Stomach (tissue), 8 donors: ENCODE measurements at regions not wholly inside any gene's neighbourhood (a gene's known extent, or its start where the extent isn't known, plus 50 kb on each side); places are given as distances from the start of the nearest gene placed in this dataset.
"Not testable (repeated sequence)": the region's sequence is repeated elsewhere in the genome, so short reads cannot be mapped to it uniquely, and the experiment has no call there.

Experiments used
- DNase-seq, 2 donors: peaks; one replicate each; pipeline versions ENCODE4 v3.0.0 to v3.0.0-alpha.2; 2013 to 2019
- H3K27ac ChIP-seq, 5 donors: fragments of 200-600 bp in 4 of 5; sonication (generic) in 4 of 5; one replicate each; pipeline ENCODE4 v1.5.1; 2013 to 2019; ENCODE audit warnings: mild to moderate bottlenecking in 1 of 5, moderate library complexity in 1 of 5
- H3K27me3 ChIP-seq, 3 donors: fragments of 200-600 bp; sonication (generic); one replicate each; pipeline ENCODE4 v1.5.1; 2017 to 2019; ENCODE audit warnings: mixed run types in 1 of 3
- H3K36me3 ChIP-seq, 4 donors: fragments of 200-600 bp; sonication (generic); 1 replicate in 3 of 4; 2 replicates in 1 of 4; pipeline ENCODE4 v1.5.1; 2016 to 2019
- H3K4me1 ChIP-seq, 4 donors: fragments of 200-600 bp; sonication (generic); one replicate each; pipeline ENCODE4 v1.5.1; 2016 to 2019
- H3K4me3 ChIP-seq, 4 donors: fragments of 200-600 bp; sonication (generic) in 3 of 4; one replicate each; pipeline ENCODE4 v1.5.1; 2016 to 2019; ENCODE audit warnings: mild to moderate bottlenecking in 1 of 4
- H3K9me3 ChIP-seq, 4 donors: fragments of 200-600 bp; sonication (generic); one replicate each; pipeline ENCODE4 v1.5.1; 2016 to 2019
- CTCF ChIP-seq, 7 experiments: fragments of 450-650 bp in 4 of 7; fragments of 200-600 bp in 3 of 7; sonication (generic) in 3 of 7; IDR thresholded peaks; one replicate each; pipeline ENCODE4 v1.5.1; 2016 to 2019; ENCODE audit warnings: antibody characterized with exemption in 7 of 7, control low read depth in 2 of 7, mild to moderate bottlenecking in 1 of 7
- EP300 ChIP-seq: sonication (generic); formaldehyde crosslinking; IDR thresholded peaks from one replicate; pipeline ENCODE4 v1.6.1; 2017; ENCODE audit warnings: antibody characterized with exemption
- POLR2A ChIP-seq, 4 donors: fragments of 450-650 bp; IDR thresholded peaks; one replicate each; pipeline ENCODE4 v1.6.1; 2016; ENCODE audit warnings: antibody characterized with exemption in 4 of 4, control low read depth in 2 of 4, mild to moderate bottlenecking in 1 of 4, moderate library complexity in 1 of 4
- POLR2AphosphoS5 ChIP-seq, 3 donors: sonication (generic); formaldehyde crosslinking; IDR thresholded peaks; one replicate each; pipeline ENCODE4 v1.6.1; 2016; ENCODE audit warnings: antibody characterized with exemption in 3 of 3
- WGBS, 5 donors: extraction: QIAGEN DNeasy Blood & Tissue Kit in 3 of 5; methylation state at CpG; one replicate each; pipeline versions ENCODE4 v1.1.5 to v1.1.7; 2013 to 2018; 5-methylcytosine and 5-hydroxymethylcytosine counted together
- intact Hi-C: fragments of 100-400 bp; cut with DNase I; formaldehyde crosslinking; loops from one replicate; pipeline ENCODE4 v1.15.1; 2023; ENCODE audit warnings: low total_unique reads
- donor health status: healthy with polysubstance abuse.
- donor health status: Bipolar disorder and iron deficiency.
- donor health status: healthy.

DNA sequence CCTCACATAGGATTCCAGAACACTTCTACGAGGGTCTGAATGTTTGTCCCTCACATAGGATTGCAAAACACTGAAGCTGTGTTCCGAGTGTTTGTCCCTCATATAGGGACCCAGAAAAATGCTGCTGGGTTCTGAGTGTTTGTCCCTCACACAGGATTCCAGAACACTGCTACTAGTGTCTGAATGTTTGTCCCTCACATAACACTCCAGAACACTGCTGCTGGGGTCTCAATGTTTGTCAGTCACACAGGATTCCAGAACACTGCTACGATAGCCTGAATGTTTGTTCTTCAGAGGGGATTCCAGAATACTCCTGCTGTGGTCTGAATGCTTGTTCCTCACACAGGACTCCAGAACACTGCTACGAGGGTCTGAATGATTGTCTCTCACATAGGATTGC, 218.7 kb downstream of the FOXD4L6 start:
- H3K4me3 ChIP-seq, result no peak overlapping the region
- TF ChIP-seq CTCF (IDR thresholded peaks at IDR 0.05), result no peak
- no peak for TF ChIP-seq POLR2A (IDR thresholded peaks at IDR 0.05)
- no peak for TF ChIP-seq EP300
- no peak for TF ChIP-seq POLR2AphosphoS5 (IDR thresholded peaks at IDR 0.05)
- no peaks in the 10 kb centered on the region for H3K4me1 ChIP-seq
- H3K36me3 ChIP-seq, result no peaks in the 10 kb centered on the region
- intact Hi-C loops, result no loop called here
- H3K9me3 ChIP-seq, result peaks cover 89 to 100% (median 100%) of the 10 kb centered on the region in 4 donors
- 81 to 88% (median 82%) methylated on average over 4 of the region's 4 CpGs for WGBS, 5 donors
- H3K27me3 ChIP-seq, result no peaks in the 10 kb centered on the region
- no peak for DNase-seq
- no peak overlapping the region for H3K27ac ChIP-seq

DNA sequence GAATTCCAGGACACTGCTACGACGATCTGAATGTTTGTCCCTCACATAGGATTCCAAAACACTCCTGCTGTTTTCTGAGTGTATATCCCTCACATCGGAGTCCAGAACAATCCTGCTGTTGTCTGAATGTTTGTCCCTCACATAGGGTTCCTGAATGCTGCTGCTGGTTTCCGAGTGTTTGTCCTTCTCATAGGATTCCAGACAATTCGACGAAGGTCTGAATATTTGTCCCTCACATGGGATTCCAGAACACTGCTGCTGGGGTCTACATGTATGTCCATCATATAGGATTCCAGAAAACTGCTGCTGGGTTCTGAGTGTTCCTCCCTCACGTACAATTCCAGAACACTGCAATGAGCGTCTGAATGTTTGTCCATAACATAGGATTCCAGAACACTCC, 219.4 kb downstream of the FOXD4L6 start:
- H3K4me1 ChIP-seq, DNase-seq, intact Hi-C loops, H3K4me3 ChIP-seq, H3K36me3 ChIP-seq, H3K27me3 ChIP-seq, H3K27ac ChIP-seq: not testable (repeated sequence)
- H3K9me3 ChIP-seq, result peaks cover 88 to 100% (median 99%) of the 10 kb centered on the region in 4 donors
- WGBS, 5 donors, result 81 to 85% (median 83%) methylated on average over 8 of the region's 8 CpGs

DNA sequence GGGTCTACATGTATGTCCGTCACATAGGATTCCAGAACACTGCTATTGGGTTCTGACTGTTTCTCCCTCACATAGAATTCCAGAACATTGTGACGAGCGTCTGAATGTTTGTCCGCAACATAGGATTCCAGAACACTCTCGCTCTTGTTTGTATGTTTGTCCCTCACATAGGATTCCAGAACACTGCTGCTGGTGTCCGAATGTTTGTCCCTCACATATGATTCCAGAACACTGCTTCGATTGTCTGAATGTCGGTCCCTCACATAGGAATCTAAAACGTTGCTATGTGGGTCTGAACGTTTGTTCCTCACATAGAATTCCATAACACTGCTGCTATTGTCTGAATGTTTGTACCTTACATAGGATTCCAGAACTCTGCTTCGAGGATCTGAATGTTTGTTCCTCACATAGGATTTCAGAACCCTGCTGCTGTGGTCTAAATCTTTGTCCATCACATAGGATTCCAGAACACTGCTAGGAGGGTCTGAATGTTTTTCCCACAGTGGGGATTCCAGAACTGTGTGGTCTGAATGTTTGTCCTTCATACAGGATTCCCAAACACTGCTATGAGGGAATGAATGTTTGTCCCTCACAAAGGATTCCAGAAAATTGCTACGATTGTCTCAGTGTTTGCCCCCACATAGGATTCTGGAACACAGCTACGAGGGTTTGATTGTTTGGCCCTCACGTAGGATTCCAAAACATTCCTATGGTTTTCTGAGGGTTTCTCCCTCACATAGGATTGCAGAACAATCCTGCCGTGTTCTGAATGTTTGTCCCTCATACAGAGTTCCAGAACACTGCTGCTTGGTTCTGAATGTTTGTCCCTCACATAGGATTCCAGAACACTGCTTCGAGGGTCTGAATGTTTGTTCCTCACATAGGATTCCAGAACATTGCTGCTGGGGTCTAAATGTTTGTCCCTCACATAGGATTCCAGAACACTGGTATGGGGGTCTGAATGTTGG, 220.5 kb downstream of the FOXD4L6 start:
- H3K36me3 ChIP-seq, result no peaks in the 10 kb centered on the region
- H3K27ac ChIP-seq, result no peak overlapping the region
- 71 to 75% (median 72%) methylated on average over 15 to 16 of the region's 16 CpGs for WGBS, 5 donors
- no peak for TF ChIP-seq POLR2A (IDR thresholded peaks at IDR 0.05)
- TF ChIP-seq CTCF (IDR thresholded peaks at IDR 0.05), result no peak
- TF ChIP-seq POLR2AphosphoS5 (IDR thresholded peaks at IDR 0.05), result no peak
- H3K27me3 ChIP-seq, result no peaks in the 10 kb centered on the region
- DNase-seq, result no peak
- intact Hi-C loops, result no loop called here
- H3K9me3 ChIP-seq, result peaks cover 84 to 100% (median 99%) of the 10 kb centered on the region in 4 donors
- H3K4me3 ChIP-seq, result no peak overlapping the region
- H3K4me1 ChIP-seq, result no peaks in the 10 kb centered on the region

DNA sequence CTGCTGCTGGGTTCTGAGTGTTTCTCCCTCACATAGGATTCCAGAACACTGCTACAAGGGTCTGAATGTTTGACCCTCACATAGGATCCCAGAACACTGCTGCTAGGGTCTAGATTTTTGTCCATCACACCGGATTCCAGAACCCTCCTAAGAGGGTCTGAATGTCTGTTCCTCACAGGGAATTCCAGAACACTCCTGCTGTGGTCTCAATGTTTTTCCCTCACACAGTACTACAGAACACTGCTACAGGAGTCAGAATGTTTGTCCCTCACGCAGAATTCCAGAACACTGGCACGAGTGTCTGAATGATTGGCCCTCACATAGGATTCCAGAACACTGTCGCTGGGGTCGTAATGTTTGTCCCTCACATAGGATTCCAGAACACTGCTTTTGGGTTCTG, 221.6 kb downstream of the FOXD4L6 start:
- peaks cover 73 to 100% (median 99%) of the 10 kb centered on the region in 4 donors for H3K9me3 ChIP-seq
- H3K4me1 ChIP-seq, H3K27me3 ChIP-seq, H3K4me3 ChIP-seq, intact Hi-C loops, H3K27ac ChIP-seq, H3K36me3 ChIP-seq, DNase-seq: not testable (repeated sequence)
- 60 to 70% (median 61%) methylated on average over 5 of the region's 5 CpGs for WGBS, 5 donors

GRCh38 chr9:40892315-40892714, 236.2 kb downstream of the FOXD4L6 start:
- H3K36me3 ChIP-seq, intact Hi-C loops, DNase-seq, H3K27ac ChIP-seq, H3K4me3 ChIP-seq, H3K27me3 ChIP-seq, H3K4me1 ChIP-seq: not testable (repeated sequence)
- H3K9me3 ChIP-seq, result peaks cover 59 to 100% (median 100%) of the 10 kb centered on the region in 4 donors
- WGBS, 5 donors, result 57 to 86% (median 76%) methylated on average over 2 of the region's 2 CpGs

GRCh38 chr9:40885858-40886257, 242.6 kb downstream of the FOXD4L6 start:
- H3K36me3 ChIP-seq, intact Hi-C loops, H3K27me3 ChIP-seq, H3K4me3 ChIP-seq, H3K27ac ChIP-seq, DNase-seq, H3K4me1 ChIP-seq: not testable (repeated sequence)
- 83 to 88% (median 85%) methylated on average over 14 of the region's 14 CpGs for WGBS, 5 donors
- peaks cover 64 to 100% (median 100%) of the 10 kb centered on the region in 4 donors for H3K9me3 ChIP-seq

DNA sequence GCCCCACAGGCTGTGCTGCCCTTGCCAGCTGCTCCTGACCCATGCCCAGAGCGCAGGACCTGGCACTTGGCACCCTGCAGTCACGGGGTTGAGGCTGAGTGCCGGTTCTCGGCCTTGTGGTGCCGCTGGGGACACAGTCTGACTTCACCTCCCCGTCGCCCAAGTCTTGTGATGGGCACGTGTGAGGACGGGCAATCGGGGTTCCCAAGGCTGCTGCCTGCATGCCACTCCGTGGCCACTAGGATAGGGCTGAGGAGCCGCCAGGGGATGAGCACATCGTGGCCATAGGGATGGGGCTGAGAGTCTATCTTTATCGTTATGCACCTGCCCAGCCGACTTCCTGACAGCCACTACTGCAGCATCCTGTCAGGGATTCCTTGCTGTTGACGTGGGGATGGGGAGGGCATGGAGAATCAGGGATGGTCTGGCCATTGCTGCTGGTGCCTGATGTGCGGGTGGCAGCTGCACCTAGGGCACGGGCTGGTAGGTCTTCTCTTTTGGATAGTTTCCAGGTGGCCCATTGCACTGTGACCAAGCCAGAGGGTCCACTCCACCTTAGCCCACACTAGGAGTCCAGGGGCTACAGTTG, 243.5 kb downstream of the FOXD4L6 start:
- intact Hi-C loops, H3K4me1 ChIP-seq, H3K27me3 ChIP-seq, H3K4me3 ChIP-seq, H3K36me3 ChIP-seq, DNase-seq, H3K27ac ChIP-seq: not testable (repeated sequence)
- H3K9me3 ChIP-seq, result peaks cover 67 to 100% (median 100%) of the 10 kb centered on the region in 4 donors
- WGBS, 5 donors, result 84 to 88% (median 86%) methylated on average over 18 of the region's 18 CpGs
